ENCODE measurements at regions not wholly inside any gene's neighbourhood (a gene's known extent, or its start where the extent isn't known, plus 50 kb on each side); places are given as distances from the start of the nearest gene placed in this dataset.

- TF ChIP-seq CTCF (IDR thresholded peaks at IDR 0.05) (no peak), TCF7L2 (IDR thresholded peaks at IDR 0.05; ENCODE audit: low read depth, low read length) (no peak), SIN3A (IDR thresholded peaks at IDR 0.05; ENCODE audit: borderline replicate concordance, insufficient read depth, low read depth, low read length) (no peak), REST (IDR thresholded peaks at IDR 0.05; ENCODE audit: insufficient read depth in 1 of 2, low read depth in 2 of 2, low read length in 1 of 2) (no peak), POLR2AphosphoS5 (IDR thresholded peaks at IDR 0.05; ENCODE audit: low read depth, low read length) (no peak)
Measured at GRCh38 chr9:16996901-16997491, 126.5 kb upstream of the BNC2 start.
